Ovary (tissue), 7 donors: ENCODE measurements at regions not wholly inside any gene's neighbourhood (a gene's known extent, or its start where the extent isn't known, plus 50 kb on each side); places are given as distances from the start of the nearest gene placed in this dataset.

Experiments used
- DNase-seq, 5 donors: peaks; one replicate each; pipeline ENCODE4 v3.0.0-alpha.2; 2019 to 2020
- H3K27ac ChIP-seq, 2 donors: fragments of 200-600 bp; one replicate each; pipeline versions ENCODE4 v1.5.1 to v1.8.0; 2019 to 2022
- H3K27me3 ChIP-seq: fragments of 200-600 bp; one replicate; pipeline ENCODE4 v1.8.0; 2022
- H3K36me3 ChIP-seq: fragments of 200-600 bp; sonication (generic); one replicate; pipeline ENCODE4 v1.5.1; 2019
- H3K4me1 ChIP-seq: one replicate; pipeline ENCODE4 v1.8.1; 2013; ENCODE audit warnings: mild to moderate bottlenecking, moderate library complexity; ENCODE audit not compliant: insufficient read depth
- H3K4me3 ChIP-seq: fragments of 200-600 bp; sonication (generic); one replicate; pipeline ENCODE4 v1.5.1; 2017
- H3K9me3 ChIP-seq, 2 donors: fragments of 200-600 bp in 1 of 2; sonication (generic) in 1 of 2; one replicate each; pipeline versions ENCODE4 v1.5.1 to v1.8.1; 2013 to 2019; ENCODE audit warnings: mild to moderate bottlenecking in 1 of 2, moderate library complexity in 1 of 2
- EP300 ChIP-seq: sonication (generic); formaldehyde crosslinking; IDR thresholded peaks from one replicate; pipeline ENCODE4 v1.6.1; 2017; ENCODE audit warnings: antibody characterized with exemption
- POLR2A ChIP-seq: fragments of 450-650 bp; IDR thresholded peaks from one replicate; pipeline ENCODE4 v1.6.1; 2017; ENCODE audit warnings: antibody characterized with exemption, mild to moderate bottlenecking, moderate library complexity
- WGBS, 3 donors: extraction: QIAGEN DNeasy Blood & Tissue Kit in 1 of 3; methylation state at CpG; one replicate each; pipeline versions ENCODE4 v1.1.5 to v1.1.7; 2013 to 2017; 5-methylcytosine and 5-hydroxymethylcytosine counted together
- intact Hi-C, 4 donors: fragments of 100-400 bp; cut with DNase I; formaldehyde crosslinking; loops; one replicate each; pipeline versions ENCODE4 v1.11.0 to v1.15.1; 2022 to 2023
- TF ChIP-seq, protein P1 (sequence below), 3 donors: fragments of 450-650 bp in 2 of 3; fragments of 200-600 bp in 1 of 3; IDR thresholded peaks; one replicate each; pipeline versions ENCODE4 v1.5.1 to v1.8.0; 2016 to 2022; ENCODE audit warnings: antibody characterized with exemption in 3 of 3, mild to moderate bottlenecking in 1 of 3
- donor health status: DM: no; HTN: no; CAD: no; lungs with moderate emphysema.
- donor health status: DM: no; HTN: no; CAD: no.
- donor health status: Bipolar disorder and iron deficiency.
- donor health status: DM: no; HTN: no; CAD: no.
- donor health status: DM: yes; HTN: yes; CAD: no.

- TF ChIP-seq POLR2A (no peak), EP300 (no peak)
- TF ChIP-seq, protein P1, sequence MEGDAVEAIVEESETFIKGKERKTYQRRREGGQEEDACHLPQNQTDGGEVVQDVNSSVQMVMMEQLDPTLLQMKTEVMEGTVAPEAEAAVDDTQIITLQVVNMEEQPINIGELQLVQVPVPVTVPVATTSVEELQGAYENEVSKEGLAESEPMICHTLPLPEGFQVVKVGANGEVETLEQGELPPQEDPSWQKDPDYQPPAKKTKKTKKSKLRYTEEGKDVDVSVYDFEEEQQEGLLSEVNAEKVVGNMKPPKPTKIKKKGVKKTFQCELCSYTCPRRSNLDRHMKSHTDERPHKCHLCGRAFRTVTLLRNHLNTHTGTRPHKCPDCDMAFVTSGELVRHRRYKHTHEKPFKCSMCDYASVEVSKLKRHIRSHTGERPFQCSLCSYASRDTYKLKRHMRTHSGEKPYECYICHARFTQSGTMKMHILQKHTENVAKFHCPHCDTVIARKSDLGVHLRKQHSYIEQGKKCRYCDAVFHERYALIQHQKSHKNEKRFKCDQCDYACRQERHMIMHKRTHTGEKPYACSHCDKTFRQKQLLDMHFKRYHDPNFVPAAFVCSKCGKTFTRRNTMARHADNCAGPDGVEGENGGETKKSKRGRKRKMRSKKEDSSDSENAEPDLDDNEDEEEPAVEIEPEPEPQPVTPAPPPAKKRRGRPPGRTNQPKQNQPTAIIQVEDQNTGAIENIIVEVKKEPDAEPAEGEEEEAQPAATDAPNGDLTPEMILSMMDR (IDR thresholded peaks at IDR 0.05) = no peak
- Histone ChIP-seq H3K27ac (no peak overlapping the region), H3K36me3 (no peaks in the 10 kb centered on the region), H3K9me3 (no peaks in the 10 kb centered on the region), H3K27me3 (no peaks in the 10 kb centered on the region), H3K4me1 (peaks cover 2% of the 10 kb centered on the region), H3K4me3 (no peak overlapping the region)
- no peak for DNase-seq
- intact Hi-C loops = no loop called here
- 90 to 97% (median 95%) methylated on average over 2 of the region's 2 CpGs for WGBS, 3 donors
Measured at GRCh38 chr6:133779916-133780695, 108.8 kb upstream of the TCF21 start.

- no peak for DNase-seq
- no peaks in the 10 kb centered on the region for H3K36me3 ChIP-seq
- TF ChIP-seq EP300 = no peak
- TF ChIP-seq, protein P1 (IDR thresholded peaks at IDR 0.05) = no peak
- no peak for TF ChIP-seq POLR2A
- 92 to 100% (median 96%) methylated on average over 2 of the region's 2 CpGs for WGBS, 3 donors
- H3K4me1 ChIP-seq = no peaks in the 10 kb centered on the region
- H3K4me3 ChIP-seq = no peak overlapping the region
- no peak overlapping the region for H3K27ac ChIP-seq
- H3K9me3 ChIP-seq = peaks cover 0 to 3% of the 10 kb centered on the region in 2 donors
- intact Hi-C loops = no loop called here
- H3K27me3 ChIP-seq = no peaks in the 10 kb centered on the region
Measured at GRCh38 chr6:133786016-133786415, 102.9 kb upstream of the TCF21 start.

GRCh38 chr6:133787122-133787521 is 101.8 kb upstream of the TCF21 start:
- Histone ChIP-seq H3K4me1 (no peaks in the 10 kb centered on the region), H3K36me3 (no peaks in the 10 kb centered on the region), H3K9me3 (peaks cover 0 to 3% of the 10 kb centered on the region in 2 donors), H3K27ac (no peak overlapping the region), H3K4me3 (no peak overlapping the region), H3K27me3 (no peaks in the 10 kb centered on the region)
- TF ChIP-seq POLR2A (no peak), EP300 (no peak)
- TF ChIP-seq, protein P1 (IDR thresholded peaks at IDR 0.05) = no peak
- DNase-seq = no peak
- intact Hi-C loops = no loop called here
- WGBS, 3 donors = 93 to 97% (median 95%) methylated on average over 3 of the region's 3 CpGs

GRCh38 chr6:133787859-133788505 is 100.9 kb upstream of the TCF21 start:
- WGBS, 3 donors = 91 to 94% (median 94%) methylated on average over 4 of the region's 4 CpGs
- intact Hi-C loops = no loop called here
- Histone ChIP-seq H3K4me3 (no peak overlapping the region), H3K9me3 (peaks cover 0 to 3% of the 10 kb centered on the region in 2 donors), H3K4me1 (no peaks in the 10 kb centered on the region), H3K36me3 (no peaks in the 10 kb centered on the region), H3K27me3 (no peaks in the 10 kb centered on the region), H3K27ac (no peak overlapping the region)
- DNase-seq = no peak
- TF ChIP-seq POLR2A (no peak), EP300 (no peak)
- TF ChIP-seq, protein P1 (IDR thresholded peaks at IDR 0.05) = no peak
